GM19351 (cell line): ENCODE measurements at regions not wholly inside any gene's neighbourhood (a gene's known extent, or its start where the extent isn't known, plus 50 kb on each side); places are given as distances from the start of the nearest gene placed in this dataset.

Experiments
- ATAC-seq: cut with Tn5 transposase; IDR thresholded peaks from one replicate; pipeline ENCODE4 v1.9.1; 2021; ENCODE audit warnings: mild to moderate bottlenecking, moderate library complexity; ENCODE audit not compliant: unreplicated experiment

GRCh38 chr16:64892835-64893785 lies 228.8 kb downstream of the CDH11 start:
- no peak for ATAC-seq

- no peak for ATAC-seq
These were observed 232.4 kb downstream of the CDH11 start for GRCh38 chr16:64889446-64889845.

GRCh38 chr16:64887651-64888050 lies 234.2 kb downstream of the CDH11 start:
- ATAC-seq = no peak

- ATAC-seq = no peak
These were observed 239.6 kb downstream of the CDH11 start for GRCh38 chr16:64882078-64882784.

- no peak for ATAC-seq
These were observed 240.9 kb downstream of the CDH11 start for GRCh38 chr16:64880994-64881393.

GRCh38 chr16:64880006-64880405 lies 241.9 kb downstream of the CDH11 start:
- ATAC-seq = no peak

GRCh38 chr16:64878940-64879339 lies 242.9 kb downstream of the CDH11 start:
- ATAC-seq = no peak

GRCh38 chr16:64872101-64872500 lies 249.8 kb downstream of the CDH11 start:
- ATAC-seq = no peak

GRCh38 chr16:64870859-64871258 lies 251.0 kb downstream of the CDH11 start:
- no peak for ATAC-seq

- no peak for ATAC-seq
These were observed 252.1 kb downstream of the CDH11 start for GRCh38 chr16:64869781-64870180.

- ATAC-seq = no peak
These were observed 255.8 kb downstream of the CDH11 start for GRCh38 chr16:64866021-64866420.

- ATAC-seq = no peak
These were observed 256.7 kb downstream of the CDH11 start for GRCh38 chr16:64865069-64865696.

- ATAC-seq = no peak
These were observed 257.5 kb downstream of the CDH11 start for GRCh38 chr16:64864232-64864809.

- no peak for ATAC-seq
These were observed 263.8 kb downstream of the CDH11 start for GRCh38 chr16:64858076-64858475.

- no peak for ATAC-seq
These were observed 264.5 kb downstream of the CDH11 start for GRCh38 chr16:64857411-64857810.

GRCh38 chr16:64853551-64853950 lies 268.3 kb downstream of the CDH11 start:
- no peak for ATAC-seq

- no peak for ATAC-seq
These were observed 274.9 kb downstream of the CDH11 start for GRCh38 chr16:64846966-64847365.

GRCh38 chr16:64845071-64845470 lies 276.8 kb downstream of the CDH11 start:
- ATAC-seq = no peak

- no peak for ATAC-seq
These were observed 280.4 kb downstream of the CDH11 start for GRCh38 chr16:64841482-64841881.

GRCh38 chr16:64841071-64841470 lies 280.8 kb downstream of the CDH11 start:
- ATAC-seq = no peak

GRCh38 chr16:64830653-64831052 lies 291.2 kb downstream of the CDH11 start:
- ATAC-seq = no peak
